ENCODE measurements at regions not wholly inside any gene's neighbourhood (a gene's known extent, or its start where the extent isn't known, plus 50 kb on each side); places are given as distances from the start of the nearest gene placed in this dataset.
A peak's percentile ranks its signal among the peaks of the same experiment; 100 is the strongest.

- no peak for DNase-seq
Observed at GRCh38 chr6:14722704-14723103, 523.2 kb upstream of the JARID2 start.

GRCh38 chr6:14723535-14724086 is 522.3 kb upstream of the JARID2 start:
- no peak for DNase-seq

GRCh38 chr6:14724549-14724948 is 521.3 kb upstream of the JARID2 start:
- DNase-seq, result no peak

GRCh38 chr6:14726816-14727493 is 518.9 kb upstream of the JARID2 start:
- DNase-seq, result no peak

GRCh38 chr6:14727494-14728395 is 518.1 kb upstream of the JARID2 start:
- DNase-seq, result no peak

GRCh38 chr6:14728396-14729024 is 517.4 kb upstream of the JARID2 start:
- peak in 1 of 14 donors; percentile 7 for DNase-seq

- DNase-seq, result no peak
Observed at GRCh38 chr6:14729129-14729871, 516.6 kb upstream of the JARID2 start.

GRCh38 chr6:14730654-14731053 is 515.2 kb upstream of the JARID2 start:
- no peak for DNase-seq

- no peak for DNase-seq
Observed at GRCh38 chr6:14731611-14732010, 514.3 kb upstream of the JARID2 start.

- DNase-seq, result no peak
Observed at GRCh38 chr6:14732226-14732843, 513.5 kb upstream of the JARID2 start.

- DNase-seq, result peak in 1 of 14 donors; percentile 2
Observed at GRCh38 chr6:14732844-14733757, 512.8 kb upstream of the JARID2 start.

- DNase-seq, result no peak
Observed at GRCh38 chr6:14734052-14734415, 511.8 kb upstream of the JARID2 start.

GRCh38 chr6:14734416-14735340 is 511.2 kb upstream of the JARID2 start:
- DNase-seq, result no peak

- DNase-seq, result no peak
Observed at GRCh38 chr6:14735956-14736486, 509.8 kb upstream of the JARID2 start.

- DNase-seq, result no peak
Observed at GRCh38 chr6:14736554-14736953, 509.3 kb upstream of the JARID2 start.

- DNase-seq, result no peak
Observed at GRCh38 chr6:14738497-14738896, 507.4 kb upstream of the JARID2 start.

- no peak for DNase-seq
Observed at GRCh38 chr6:14738933-14739332, 506.9 kb upstream of the JARID2 start.

GRCh38 chr6:14739827-14740226 is 506.0 kb upstream of the JARID2 start:
- no peak for DNase-seq

- DNase-seq, result no peak
Observed at GRCh38 chr6:14742171-14742570, 503.7 kb upstream of the JARID2 start.

Measured in C1 segment of cervical spinal cord (tissue), 14 donors.